Endothelial cell of umbilical vein (primary cell): ENCODE measurements at regions not wholly inside any gene's neighbourhood (a gene's known extent, or its start where the extent isn't known, plus 50 kb on each side); places are given as distances from the start of the nearest gene placed in this dataset.

Experiments
- BruUV-seq: library from RNA; stranded (reverse); fragments of 400-500 nt; replicated peaks from 2 replicates; lab custom pipeline; 2021; lab: Mats Ljungman, UMichigan
- CTCF ChIA-PET: fragments of 300-600, 350-600 bp; sonication (Branson Sonifier 250); formaldehyde crosslinking; loops from one replicate; lab custom pipeline; 2021; ENCODE audit warnings: antibody characterized with exemption, inconsistent platforms; lab: Charles Lee
- POLR2A ChIA-PET: fragments of 300-600, 350-600 bp; sonication (Branson Sonifier 250); formaldehyde crosslinking; loops from one replicate; lab custom pipeline; 2021; ENCODE audit warnings: antibody characterized with exemption, inconsistent platforms; lab: Charles Lee
- DNase-seq: peaks from one replicate; pipeline ENCODE4 v3.0.0-alpha.2; 2011; ENCODE audit warnings: low read depth, low spot score
- FAIRE-seq: peaks from 2 replicates; lab custom pipeline; 2011; peaks lifted over from hg19 to GRCh38; lab: Jason Lieb, UNC
- H2AFZ ChIP-seq: 2 replicates; pipeline ENCODE4 v1.6.0; 2012; ENCODE audit warnings: low read depth, low read length, control low read depth, inconsistent platforms
- H3K27ac ChIP-seq: 2 replicates; pipeline ENCODE4 v1.5.1; 2011; ENCODE audit warnings: low read depth, mild to moderate bottlenecking, control low read depth, low read length, moderate library complexity; ENCODE audit not compliant: insufficient read depth
- H3K27me3 ChIP-seq, 2 experiments: 2 replicates each; pipeline versions ENCODE4 v1.6.0 to v1.6.1; 2011; ENCODE audit warnings: low read length in 2 of 2, mixed read lengths in 1 of 2; ENCODE audit not compliant: control insufficient read depth in 2 of 2, insufficient read depth in 2 of 2
- H3K36me3 ChIP-seq, 2 experiments: 2 replicates in 1 of 2; 3 replicates in 1 of 2; pipeline ENCODE4 v1.5.1; 2011; ENCODE audit warnings: low read length in 2 of 2, mild to moderate bottlenecking in 1 of 2, moderate library complexity in 1 of 2; ENCODE audit not compliant: control insufficient read depth in 2 of 2, insufficient read depth in 2 of 2; ENCODE audit errors: extremely low read depth in 1 of 2
- H3K4me1 ChIP-seq: 3 replicates; pipeline ENCODE4 v1.5.1; 2011; ENCODE audit warnings: mild to moderate bottlenecking, low read length; ENCODE audit not compliant: control insufficient read depth, insufficient read depth; ENCODE audit errors: extremely low read depth
- H3K4me2 ChIP-seq: 2 replicates; pipeline ENCODE4 v1.6.1; 2011; ENCODE audit warnings: low read length, control low read depth, mixed read lengths; ENCODE audit not compliant: insufficient read depth
- H3K4me3 ChIP-seq, 3 experiments: fragments of 200-600 bp in 1 of 3; sonication (generic), shearing (Covaris generic) in 1 of 3; replicated peaks in 1 of 3; 2 replicates each; pipeline ENCODE4 v1.5.1; 2011 to 2016; ENCODE audit warnings: control low read depth in 3 of 3, low read length in 3 of 3, mild to moderate bottlenecking in 2 of 3, inconsistent platforms in 1 of 3, low read depth in 1 of 3, moderate library complexity in 1 of 3; ENCODE audit not compliant: insufficient read depth in 1 of 3
- H3K79me2 ChIP-seq: 2 replicates; pipeline ENCODE4 v1.6.0; 2012; ENCODE audit warnings: low read length, inconsistent platforms; ENCODE audit not compliant: control insufficient read depth, insufficient read depth
- H3K9ac ChIP-seq: replicated peaks from 2 replicates; pipeline ENCODE3; 2011; ENCODE audit warnings: low read length, control low read depth; ENCODE audit not compliant: insufficient read depth; ENCODE audit errors: extremely low read depth
- H3K9me1 ChIP-seq: replicated peaks from 3 replicates; pipeline ENCODE4 v1.6.0; 2011; ENCODE audit warnings: mild to moderate bottlenecking, low read length; ENCODE audit not compliant: control insufficient read depth, insufficient read depth; ENCODE audit errors: extremely low read depth
- H3K9me3 ChIP-seq: replicated peaks from 2 replicates; pipeline ENCODE4 v1.5.1; 2012; ENCODE audit warnings: low read length, inconsistent platforms; ENCODE audit not compliant: control insufficient read depth, insufficient read depth
- H4K20me1 ChIP-seq: replicated peaks from 2 replicates; pipeline ENCODE3; 2011; ENCODE audit warnings: mild to moderate bottlenecking, low read length; ENCODE audit not compliant: control insufficient read depth, insufficient read depth; ENCODE audit errors: extremely low read depth
- EZH2 ChIP-seq: IDR thresholded peaks from 2 replicates; pipeline ENCODE4 v1.6.1; 2012; ENCODE audit warnings: borderline replicate concordance, low read depth, mild to moderate bottlenecking, moderate library complexity, low read length, inconsistent platforms; ENCODE audit not compliant: severe bottlenecking
- FOS ChIP-seq: IDR thresholded peaks from 2 replicates; pipeline ENCODE4 v1.6.1; 2011; ENCODE audit warnings: mild to moderate bottlenecking, low read length, moderate library complexity, borderline replicate concordance; ENCODE audit not compliant: insufficient read depth
- GATA2 ChIP-seq: IDR thresholded peaks from 2 replicates; pipeline ENCODE4 v1.7.0; 2011; ENCODE audit warnings: low read depth, mild to moderate bottlenecking, moderate library complexity, mixed read lengths, low read length; ENCODE audit not compliant: insufficient read length, insufficient read depth
- MAX ChIP-seq: IDR thresholded peaks from 2 replicates; pipeline ENCODE4 v1.6.1; 2011; ENCODE audit not compliant: insufficient read depth, insufficient read length
- POLR2A ChIP-seq: IDR thresholded peaks from 2 replicates; pipeline ENCODE4 v1.6.1; 2012; ENCODE audit warnings: low read depth, mild to moderate bottlenecking, control low read depth, low read length
- POLR2AphosphoS5 ChIP-seq: IDR thresholded peaks from 2 replicates; pipeline ENCODE4 v1.6.1; 2012; ENCODE audit warnings: low read depth, mild to moderate bottlenecking, control low read depth, low read length, moderate library complexity; ENCODE audit not compliant: insufficient read depth
- dilution Hi-C: fragments of 300-500 bp; cut with MboI; formaldehyde crosslinking; loops from one replicate; pipeline ENCODE4 v1.15.0; 2019; ENCODE audit warnings: low sequenced_read_pairs; ENCODE audit not compliant: extremely low pct_ligation_motif_present
- intact Hi-C: fragments of 100-400 bp; cut with micrococcal nuclease; formaldehyde crosslinking; loops from one replicate; pipeline ENCODE4 v1.10.0; 2022
- TF ChIP-seq, protein P1 (sequence below), 2 donors: IDR thresholded peaks; 1 replicate in 1 of 2; 2 replicates in 1 of 2; pipeline ENCODE4 v1.5.1; 2011; ENCODE audit warnings: low read length in 2 of 2, mild to moderate bottlenecking in 2 of 2, moderate library complexity in 2 of 2, control low read depth in 1 of 2, inconsistent platforms in 1 of 2, low read depth in 1 of 2; ENCODE audit not compliant: insufficient read depth in 1 of 2; ENCODE audit errors: extremely low read depth in 1 of 2

DNA sequence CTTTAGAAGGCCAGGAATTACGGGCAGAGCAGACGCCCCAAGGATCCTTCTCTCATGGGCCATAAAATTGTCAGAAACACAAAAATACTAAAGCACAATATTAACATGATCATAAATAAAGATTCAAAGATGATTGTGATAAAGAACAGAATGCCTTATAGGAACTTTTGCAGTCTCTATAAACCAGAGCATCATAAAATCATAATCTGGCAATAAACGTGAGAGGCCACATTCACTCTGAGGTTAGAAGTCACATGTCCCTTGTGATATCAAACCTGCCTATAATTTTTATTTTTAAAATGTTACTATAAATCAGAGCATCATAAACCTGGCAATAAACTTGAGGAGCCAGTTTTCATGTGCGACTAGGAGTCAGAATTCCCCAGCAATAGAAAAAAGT lies 100.5 kb downstream of the ZBTB18 start:
- CTCF ChIA-PET: no interaction called here
- no peak for FAIRE-seq
- Histone ChIP-seq H3K36me3 (no peaks in the 10 kb centered on the region), H3K9me3 (no peaks in the 10 kb centered on the region), H2AFZ (no peak overlapping the region), H3K9ac (no peak overlapping the region), H3K4me3 (no peak overlapping the region), H3K4me1 (no peaks in the 10 kb centered on the region), H3K9me1 (no peaks in the 10 kb centered on the region), H3K79me2 (no peaks in the 10 kb centered on the region), H3K4me2 (no peak overlapping the region), H4K20me1 (no peaks in the 10 kb centered on the region), H3K27me3 (no peaks in the 10 kb centered on the region), H3K27ac (no peak overlapping the region)
- no peak for DNase-seq
- TF ChIP-seq GATA2 (no peak), POLR2AphosphoS5 (no peak), MAX (no peak), EZH2 (no peak), FOS (no peak), POLR2A (no peak)
- TF ChIP-seq, protein P1, sequence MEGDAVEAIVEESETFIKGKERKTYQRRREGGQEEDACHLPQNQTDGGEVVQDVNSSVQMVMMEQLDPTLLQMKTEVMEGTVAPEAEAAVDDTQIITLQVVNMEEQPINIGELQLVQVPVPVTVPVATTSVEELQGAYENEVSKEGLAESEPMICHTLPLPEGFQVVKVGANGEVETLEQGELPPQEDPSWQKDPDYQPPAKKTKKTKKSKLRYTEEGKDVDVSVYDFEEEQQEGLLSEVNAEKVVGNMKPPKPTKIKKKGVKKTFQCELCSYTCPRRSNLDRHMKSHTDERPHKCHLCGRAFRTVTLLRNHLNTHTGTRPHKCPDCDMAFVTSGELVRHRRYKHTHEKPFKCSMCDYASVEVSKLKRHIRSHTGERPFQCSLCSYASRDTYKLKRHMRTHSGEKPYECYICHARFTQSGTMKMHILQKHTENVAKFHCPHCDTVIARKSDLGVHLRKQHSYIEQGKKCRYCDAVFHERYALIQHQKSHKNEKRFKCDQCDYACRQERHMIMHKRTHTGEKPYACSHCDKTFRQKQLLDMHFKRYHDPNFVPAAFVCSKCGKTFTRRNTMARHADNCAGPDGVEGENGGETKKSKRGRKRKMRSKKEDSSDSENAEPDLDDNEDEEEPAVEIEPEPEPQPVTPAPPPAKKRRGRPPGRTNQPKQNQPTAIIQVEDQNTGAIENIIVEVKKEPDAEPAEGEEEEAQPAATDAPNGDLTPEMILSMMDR (IDR thresholded peaks at IDR 0.05; ENCODE audit: extremely low read depth in 1 of 2, insufficient read depth in 1 of 2, low read depth in 1 of 2, low read length in 2 of 2): no peak
- BruUV-seq: no TSS peak
- POLR2A ChIA-PET: no interaction called here
- intact Hi-C loops (no loop called here), dilution Hi-C loops (no loop called here)
